Pancreas (tissue), 10 donors: ENCODE measurements at regions not wholly inside any gene's neighbourhood (a gene's known extent, or its start where the extent isn't known, plus 50 kb on each side); places are given as distances from the start of the nearest gene placed in this dataset.

Experiments
- ATAC-seq, 4 donors: fragments of 200-7000 bp; cut with Tn5 transposase; one replicate each; pipeline versions ENCODE4 v1.8.0 to v1.9.1; 2020; ENCODE audit warnings: mild to moderate bottlenecking in 4 of 4, moderate library complexity in 4 of 4
- DNase-seq, 6 donors: peaks; one replicate each; pipeline ENCODE4 v3.0.0-alpha.2; 2020
- FAIRE-seq: peaks from 2 replicates; lab custom pipeline; 2012; peaks lifted over from hg19 to GRCh38; lab: Jason Lieb, UNC
- H3K27ac ChIP-seq, 4 donors: fragments of 200-600 bp; sonication (generic); 1 replicate in 3 of 4; 2 replicates in 1 of 4; pipeline versions ENCODE4 v1.5.0 to v1.8.0; 2020
- H3K27me3 ChIP-seq, 4 donors: fragments of 200-600 bp; one replicate each; pipeline ENCODE4 v1.8.0; 2021
- H3K36me3 ChIP-seq, 3 donors: fragments of 200-600 bp; sonication (generic) in 1 of 3; one replicate each; pipeline versions ENCODE4 v1.5.0 to v1.8.0; 2020 to 2021
- H3K4me1 ChIP-seq, 3 donors: fragments of 200-600 bp; one replicate each; pipeline ENCODE4 v1.8.0; 2021
- H3K4me3 ChIP-seq, 4 donors: fragments of 200-600 bp; sonication (generic) in 2 of 4; one replicate each; pipeline versions ENCODE4 v1.5.0 to v1.8.0; 2020 to 2021
- H3K9me3 ChIP-seq, 4 donors: fragments of 200-600 bp; one replicate each; pipeline ENCODE4 v1.8.0; 2021
- CTCF ChIP-seq, 4 donors: fragments of 200-600 bp; sonication (generic) in 3 of 4; IDR thresholded peaks; one replicate each; pipeline versions ENCODE4 v1.5.0 to v1.8.0; 2021; ENCODE audit warnings: antibody characterized with exemption in 4 of 4
- WGBS, 2 donors: extraction: QIAGEN DNeasy Blood & Tissue Kit; methylation state at CpG; one replicate each; pipeline ENCODE4 v1.1.7; 2013; 5-methylcytosine and 5-hydroxymethylcytosine counted together
- intact Hi-C, 3 donors: fragments of 100-400 bp; cut with DNase I; formaldehyde crosslinking; loops; one replicate each; pipeline versions ENCODE4 v1.11.1 to v1.14.2; 2022
- donor health status: healthy with polysubstance abuse.
- donor health status: DM: no; HTN: no; CAD: no; lungs with moderate emphysema.
- donor health status: DM: no; HTN: no; CAD: no.
- donor health status: control.
- donor health status: control.
- donor health status: Bipolar disorder and iron deficiency.
- donor health status: DM: yes; HTN: yes; CAD: no.
- donor health status: DM: no; HTN: no; CAD: no.
- donor health status: DM: no; HTN: no; CAD: no.
- donor health status: DM: yes; HTN: yes; CAD: no.

- FAIRE-seq (no peak), ATAC-seq (no peak)
These were observed 146.9 kb upstream of the RAB11FIP2 start for GRCh38 chr10:118193642-118194041.

GRCh38 chr10:118181021-118181420 lies 134.3 kb upstream of the RAB11FIP2 start:
- 86 to 93% methylated on average over 1 of the region's 1 CpG for WGBS, 2 donors
- no peaks in the 10 kb centered on the region for H3K36me3 ChIP-seq
- ATAC-seq = no peak
- H3K27me3 ChIP-seq = no peaks in the 10 kb centered on the region
- DNase-seq = no peak
- H3K4me3 ChIP-seq = no peak overlapping the region
- no peak for FAIRE-seq
- no peak overlapping the region for H3K27ac ChIP-seq
- TF ChIP-seq CTCF (IDR thresholded peaks at IDR 0.05) = no peak
- intact Hi-C loops = no loop called here
- no peaks in the 10 kb centered on the region for H3K9me3 ChIP-seq
- H3K4me1 ChIP-seq = no peaks in the 10 kb centered on the region

More at GRCh38 chr10:118193642-118194041, 146.9 kb upstream of the RAB11FIP2 start:
- Histone ChIP-seq H3K36me3 (no peaks in the 10 kb centered on the region), H3K27me3 (no peaks in the 10 kb centered on the region), H3K4me3 (no peak overlapping the region), H3K27ac (no peak overlapping the region), H3K9me3 (no peaks in the 10 kb centered on the region), H3K4me1 (no peaks in the 10 kb centered on the region)
- intact Hi-C loops = no loop called here
- WGBS, 2 donors = 52 to 58% methylated on average over 4 of the region's 4 CpGs
- TF ChIP-seq CTCF (IDR thresholded peaks at IDR 0.05) = no peak
- DNase-seq = no peak

GRCh38 chr10:118175148-118175547 lies 128.4 kb upstream of the RAB11FIP2 start:
- intact Hi-C loops = no loop called here
- ATAC-seq = no peak
- FAIRE-seq = no peak
- no peak for TF ChIP-seq CTCF (IDR thresholded peaks at IDR 0.05)
- Histone ChIP-seq H3K4me1 (no peaks in the 10 kb centered on the region), H3K36me3 (no peaks in the 10 kb centered on the region), H3K4me3 (no peak overlapping the region), H3K27me3 (no peaks in the 10 kb centered on the region), H3K27ac (no peak overlapping the region), H3K9me3 (no peaks in the 10 kb centered on the region)
- DNase-seq = no peak
- WGBS, 2 donors = 84 to 90% methylated on average over 2 of the region's 2 CpGs

GRCh38 chr10:118173296-118173695 lies 126.6 kb upstream of the RAB11FIP2 start:
- Histone ChIP-seq H3K4me3 (no peak overlapping the region), H3K36me3 (no peaks in the 10 kb centered on the region), H3K27ac (no peak overlapping the region), H3K9me3 (no peaks in the 10 kb centered on the region), H3K4me1 (no peaks in the 10 kb centered on the region), H3K27me3 (no peaks in the 10 kb centered on the region)
- 86 to 94% methylated on average over 2 of the region's 2 CpGs for WGBS, 2 donors
- FAIRE-seq = no peak
- no peak for TF ChIP-seq CTCF (IDR thresholded peaks at IDR 0.05)
- DNase-seq = no peak
- no peak for ATAC-seq
- intact Hi-C loops = no loop called here

- Histone ChIP-seq H3K36me3 (no peaks in the 10 kb centered on the region), H3K27me3 (no peaks in the 10 kb centered on the region), H3K9me3 (no peaks in the 10 kb centered on the region), H3K4me3 (no peak overlapping the region), H3K27ac (no peak overlapping the region), H3K4me1 (no peaks in the 10 kb centered on the region)
- FAIRE-seq (no peak), DNase-seq (no peak), ATAC-seq (no peak)
- 66 to 67% methylated on average over 1 of the region's 1 CpG for WGBS, 2 donors
- intact Hi-C loops = no loop called here
- TF ChIP-seq CTCF (IDR thresholded peaks at IDR 0.05) = no peak
These were observed 125.1 kb upstream of the RAB11FIP2 start for GRCh38 chr10:118171861-118172260.
